RWPE1 (cell line): ENCODE measurements at regions not wholly inside any gene's neighbourhood (a gene's known extent, or its start where the extent isn't known, plus 50 kb on each side); places are given as distances from the start of the nearest gene placed in this dataset.

ENCODE experiments used
- CTCF ChIA-PET: fragments of 350-600 bp; sonication (Branson Sonifier 250); formaldehyde crosslinking; extraction: SDS; loops from one replicate; lab custom pipeline; 2021; lab: Yijun Ruan, JAX
- POLR2A ChIA-PET: fragments of 400-600 bp; formaldehyde crosslinking; extraction: SDS; loops from one replicate; lab custom pipeline; 2020; ENCODE audit warnings: antibody characterized with exemption; ENCODE audit not compliant: low non-redundant PET; lab: Yijun Ruan, JAX
- DNase-seq: peaks from one replicate; pipeline ENCODE4 v3.0.0; 2012; ENCODE audit warnings: low spot score
- H3K27ac ChIP-seq: fragments of 450-650 bp; 2 replicates; pipeline ENCODE4 v1.5.1; 2017
- CTCF ChIP-seq: fragments of 450-650 bp; conservative IDR thresholded peaks from 2 replicates; pipeline ENCODE4 v1.5.1; 2017; ENCODE audit warnings: low read depth, mild to moderate bottlenecking

GRCh38 chr1:90613371-90613770 lies 103.7 kb downstream of the BARHL2 start:
- no peak for DNase-seq
- TF ChIP-seq CTCF, result no peak
- ChIA-PET POLR2A (no interaction called here), CTCF (interaction anchor here (0.8 to 1.2 kb wide), 2 partner anchors 10 to 112 kb away, joined by 4 to 5 read pairs; no protein-coding TSS in a partner anchor)
- no peak overlapping the region for H3K27ac ChIP-seq

DNA sequence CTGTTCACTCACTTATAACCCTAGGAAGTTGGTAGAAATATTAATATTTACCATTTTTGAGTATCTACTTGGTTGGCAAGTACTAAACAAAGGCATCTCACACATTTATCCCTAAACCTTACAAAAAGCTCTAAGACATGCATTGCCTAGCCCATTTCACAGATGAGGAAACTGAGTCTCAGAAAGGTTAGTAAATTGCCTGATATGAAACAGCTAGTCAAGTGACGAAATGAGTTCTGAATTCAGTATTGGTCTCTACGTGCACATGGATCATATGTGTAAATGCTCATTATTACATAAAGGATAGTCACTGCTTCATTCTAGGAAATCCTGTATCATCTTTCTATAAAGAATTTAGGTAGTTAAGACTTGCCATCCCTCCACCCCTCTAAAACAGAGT lies 105.1 kb downstream of the BARHL2 start:
- no peak overlapping the region for H3K27ac ChIP-seq
- DNase-seq, result no peak
- ChIA-PET POLR2A (no interaction called here), CTCF (no interaction called here)
- no peak for TF ChIP-seq CTCF

- no peak for DNase-seq
- H3K27ac ChIP-seq, result no peak overlapping the region
- ChIA-PET POLR2A (no interaction called here), CTCF (interaction anchor here (0.6 kb wide), 1 partner anchor 657 kb away, joined by 3 read pairs; no protein-coding TSS in a partner anchor)
- TF ChIP-seq CTCF, result no peak
These were observed 109.4 kb downstream of the BARHL2 start for GRCh38 chr1:90607736-90608135.

DNA sequence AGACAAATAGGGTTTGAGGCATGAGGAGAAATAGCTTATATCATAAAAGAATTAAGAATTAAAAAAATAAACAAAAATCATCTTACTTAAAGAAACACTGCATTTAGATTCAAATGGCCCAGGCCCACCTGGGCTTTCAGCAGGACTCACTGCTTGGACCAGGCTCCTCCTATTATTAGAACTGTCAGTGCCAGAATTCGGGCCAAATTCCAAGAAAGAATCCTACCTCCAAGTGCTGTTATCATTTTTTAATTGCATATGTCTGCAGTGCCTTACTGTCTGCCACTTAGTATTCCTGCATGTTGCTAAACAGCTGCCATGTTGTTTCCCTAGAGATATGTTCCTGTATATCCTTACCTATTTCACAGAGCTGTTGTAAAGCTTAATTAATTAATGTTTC lies 112.0 kb downstream of the BARHL2 start:
- ChIA-PET POLR2A (no interaction called here), CTCF (interaction anchor here (0.6 to 2.2 kb wide), 2 partner anchors 26 to 1583 kb away, joined by 4 to 5 read pairs; partner anchors contain the start of gene GBP3)
- TF ChIP-seq CTCF, result no peak
- no peak overlapping the region for H3K27ac ChIP-seq
- no peak for DNase-seq

- DNase-seq, result no peak
- CTCF ChIA-PET, result interaction anchor here (0.6 kb wide), 1 partner anchor 1922 kb away, joined by 3 read pairs; no protein-coding TSS in a partner anchor
- POLR2A ChIA-PET, result no interaction called here
- no peak overlapping the region for H3K27ac ChIP-seq
- no peak for TF ChIP-seq CTCF
These were observed 123.8 kb downstream of the BARHL2 start for GRCh38 chr1:90593312-90593711.

DNA sequence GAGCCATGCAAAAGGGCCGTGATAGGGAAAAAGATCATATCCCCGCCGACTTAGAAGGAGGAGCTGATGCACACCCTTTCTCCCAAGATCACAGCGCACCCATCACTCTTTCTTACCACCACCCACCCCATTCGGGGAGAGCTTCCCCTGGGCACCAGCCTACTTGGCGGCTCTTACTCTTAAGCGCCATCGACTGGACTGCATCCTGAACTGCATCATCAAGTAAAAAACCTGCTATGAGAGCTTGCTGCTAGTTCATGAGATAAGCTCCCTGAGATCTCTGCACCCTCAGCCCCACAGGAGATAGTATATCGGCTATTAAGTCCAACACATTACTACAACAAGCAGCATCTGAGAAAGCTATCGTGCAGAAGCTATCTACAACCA lies 125.1 kb downstream of the BARHL2 start:
- CTCF ChIA-PET, result interaction anchor here (1.1 kb wide), 1 partner anchor 13 kb away, joined by 9 read pairs; no protein-coding TSS in a partner anchor
- DNase-seq, result no peak
- no peak for TF ChIP-seq CTCF
- POLR2A ChIA-PET, result no interaction called here
- no peak overlapping the region for H3K27ac ChIP-seq
